DND-41 (cell line): ENCODE measurements at regions not wholly inside any gene's neighbourhood (a gene's known extent, or its start where the extent isn't known, plus 50 kb on each side); places are given as distances from the start of the nearest gene placed in this dataset.

ENCODE experiments used
- CTCF ChIP-seq: IDR thresholded peaks from 2 replicates; pipeline ENCODE4 v1.5.1; 2012; ENCODE audit warnings: borderline replicate concordance, low read length, moderate library complexity, mild to moderate bottlenecking; ENCODE audit not compliant: poor library complexity, severe bottlenecking; ENCODE audit errors: extremely low read depth
- EZH2 ChIP-seq: IDR thresholded peaks from 3 replicates; pipeline ENCODE4 v1.6.1; 2012; ENCODE audit warnings: borderline replicate concordance, low read depth, mild to moderate bottlenecking, moderate library complexity, low read length, inconsistent platforms; ENCODE audit not compliant: severe bottlenecking

DNA sequence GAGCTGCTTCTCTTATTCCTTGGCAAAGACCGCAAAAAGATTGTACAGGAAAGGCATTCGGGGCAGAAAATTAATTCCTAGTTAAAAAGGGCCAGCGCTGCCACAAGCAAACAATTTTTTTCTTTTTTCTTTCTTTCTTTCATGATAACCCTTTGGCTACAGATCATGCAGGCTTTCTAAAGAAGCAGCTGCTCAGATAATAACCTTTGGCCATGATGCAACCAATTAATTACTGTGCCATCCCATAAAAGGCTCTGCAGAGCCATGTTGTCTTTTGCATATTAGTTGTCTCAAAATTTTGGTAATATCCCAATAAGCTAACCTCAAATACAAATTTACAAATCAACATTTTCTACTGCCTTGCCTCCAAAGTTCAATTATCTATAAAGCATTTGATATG lies 758.4 kb upstream of the SEMA6A start:
- no peak for TF ChIP-seq CTCF
- no peak for TF ChIP-seq EZH2
